Motor neuron (in vitro differentiated cells): ENCODE measurements at regions not wholly inside any gene's neighbourhood (a gene's known extent, or its start where the extent isn't known, plus 50 kb on each side); places are given as distances from the start of the nearest gene placed in this dataset.
"Not testable (repeated sequence)": the region's sequence is repeated elsewhere in the genome, so short reads cannot be mapped to it uniquely, and the experiment has no call there.

Source experiments
- ATAC-seq, 8 experiments: fragments of 200-7000 bp; cut with Tn5 transposase; replicated peaks in 6 of 8; 2 replicates each; pipeline ENCODE4 v1.8.0; 2021; ENCODE audit warnings: mild to moderate bottlenecking in 8 of 8, moderate library complexity in 8 of 8
- H3K27ac ChIP-seq, 2 donors: fragments of 250-450 bp; sonication (Bioruptor Pico); 2 replicates each; pipeline ENCODE4 v1.9.0; 2021; ENCODE audit warnings: antibody characterized with exemption in 2 of 2, mild to moderate bottlenecking in 2 of 2, moderate library complexity in 1 of 2
- H3K4me1 ChIP-seq, 2 donors: fragments of 250-450 bp; sonication (Bioruptor Pico); replicated peaks in 1 of 2; 2 replicates each; pipeline ENCODE4 v1.6.1; 2021; ENCODE audit warnings: antibody characterized with exemption in 2 of 2, mild to moderate bottlenecking in 2 of 2, moderate library complexity in 1 of 2
- H3K4me3 ChIP-seq, 5 donors: fragments of 250-450 bp; sonication (Bioruptor Pico); 2 replicates each; pipeline ENCODE4 v1.9.0; 2021; ENCODE audit warnings: antibody characterized with exemption in 5 of 5, mild to moderate bottlenecking in 5 of 5, moderate library complexity in 4 of 5
- WGBS, 10 experiments: fragments of 450-650 bp; shearing (Covaris generic); methylation state at CpG; one replicate each; pipeline ENCODE4 v1.0.0; 2022; 5-methylcytosine and 5-hydroxymethylcytosine counted together
- in situ Hi-C, 9 experiments: fragments of 400-800 bp; cut with MboI; loops; one replicate each; pipeline ENCODE4 v1.15.0; 2021; ENCODE audit warnings: low sequenced_read_pairs in 9 of 9, low pct_unique_long_range_greater_than_20kb in 2 of 9; ENCODE audit not compliant: unreplicated experiment in 9 of 9

DNA sequence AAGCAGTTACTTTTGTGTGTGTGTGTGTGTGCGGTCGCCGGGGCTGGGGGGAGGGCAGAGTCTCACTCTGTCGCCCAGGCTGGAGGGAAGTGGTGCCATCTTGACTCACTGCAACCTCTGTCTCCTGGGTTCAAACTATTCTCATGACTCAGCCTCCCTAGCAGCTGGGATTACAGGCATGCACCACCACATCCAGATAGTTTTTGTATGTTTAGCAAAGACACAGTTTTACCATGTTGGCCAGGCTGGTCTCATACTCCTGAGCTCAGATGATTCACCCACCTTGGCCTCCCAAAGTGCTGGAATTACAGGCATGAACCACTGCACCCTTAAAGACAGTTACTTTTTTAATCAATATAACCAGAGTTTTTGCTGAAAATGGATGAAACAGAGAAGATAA lies 207.0 kb downstream of the PTPRC start:
- ATAC-seq: no peak
- no peak overlapping the region for H3K27ac ChIP-seq
- no peak overlapping the region for H3K4me3 ChIP-seq
- H3K4me1 ChIP-seq: no peaks in the 10 kb centered on the region
- WGBS, 10 experiments: 71 to 100% (median 91%) methylated on average over 1 to 4 of the region's 4 CpGs; no CpG with 5 or more reads in 6 of the 10 experiments
- in situ Hi-C loops: no loop called here

GRCh38 chr1:198846556-198846955 lies 207.7 kb downstream of the PTPRC start:
- Histone ChIP-seq H3K27ac (no peak overlapping the region), H3K4me3 (no peak overlapping the region), H3K4me1 (no peaks in the 10 kb centered on the region)
- 33 to 100% (median 87%) methylated on average over 1 to 2 of the region's 2 CpGs; no CpG with 5 or more reads in 1 of the 10 experiments for WGBS, 10 experiments
- ATAC-seq: no peak
- in situ Hi-C loops: no loop called here

GRCh38 chr1:198848206-198848605 lies 209.4 kb downstream of the PTPRC start:
- in situ Hi-C loops: no loop called here
- no peak overlapping the region for H3K27ac ChIP-seq
- H3K4me1 ChIP-seq: no peaks in the 10 kb centered on the region
- 30 to 100% (median 91%) methylated on average over 1 of the region's 1 CpG for WGBS, 10 experiments
- H3K4me3 ChIP-seq: no peak overlapping the region
- ATAC-seq: peak in 2 of 8 experiments; percentile 37 to 91

GRCh38 chr1:198848649-198849048 lies 209.8 kb downstream of the PTPRC start:
- ATAC-seq: peak in 1 of 8 experiments; percentile 56
- no peak overlapping the region for H3K27ac ChIP-seq
- WGBS, 10 experiments: 40 to 100% (median 100%) methylated on average over 1 of the region's 1 CpG; no CpG with 5 or more reads in 1 of the 10 experiments
- H3K4me1 ChIP-seq: no peaks in the 10 kb centered on the region
- H3K4me3 ChIP-seq: no peak overlapping the region
- in situ Hi-C loops: no loop called here

DNA sequence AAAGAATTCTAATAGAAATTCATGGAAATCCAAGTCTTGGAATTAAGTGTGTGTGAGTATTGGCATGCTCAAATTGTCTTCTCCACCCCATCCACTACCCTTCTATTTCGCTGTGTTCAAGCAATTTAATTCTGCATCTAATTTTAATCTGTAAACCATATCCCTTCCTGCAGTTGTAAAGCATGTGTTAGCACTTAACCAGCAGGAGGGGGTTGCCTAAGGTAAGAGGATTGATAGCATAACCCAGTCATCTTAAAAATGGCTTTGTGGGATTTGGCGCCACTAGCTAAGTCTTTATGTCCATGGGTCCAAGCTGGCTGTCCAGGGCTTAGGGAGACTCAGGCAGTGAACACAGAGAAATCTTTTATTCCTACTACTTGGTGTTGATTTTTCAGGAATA lies 210.3 kb downstream of the PTPRC start:
- H3K4me3 ChIP-seq: no peak overlapping the region
- peak in 1 of 8 experiments; percentile 34 for ATAC-seq
- H3K27ac ChIP-seq: no peak overlapping the region
- WGBS, 10 experiments: 40 to 100% (median 90%) methylated on average over 1 to 2 of the region's 2 CpGs; no CpG with 5 or more reads in 4 of the 10 experiments
- in situ Hi-C loops: no loop called here
- no peaks in the 10 kb centered on the region for H3K4me1 ChIP-seq

DNA sequence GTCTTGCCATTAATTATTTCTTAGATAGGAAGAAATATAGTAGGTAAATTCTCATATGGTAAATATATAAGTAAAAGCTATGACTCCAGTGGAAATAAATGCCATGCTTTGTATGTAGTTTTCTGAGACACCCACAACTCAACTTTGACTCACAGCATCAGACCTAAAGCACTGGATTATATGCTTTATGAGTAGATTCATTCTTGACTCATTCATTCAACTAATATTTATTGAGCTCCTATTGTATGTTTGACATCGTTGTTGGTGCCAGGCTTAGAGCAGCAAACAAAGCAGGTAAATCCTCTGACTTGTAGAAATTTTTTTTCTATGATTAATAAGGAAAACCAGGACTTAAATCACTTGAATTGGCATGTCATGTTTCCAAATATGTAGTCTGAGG lies 211.4 kb downstream of the PTPRC start:
- H3K4me1 ChIP-seq: no peaks in the 10 kb centered on the region
- no peak for ATAC-seq
- in situ Hi-C loops: no loop called here
- H3K27ac ChIP-seq: no peak overlapping the region
- 46 to 100% (median 100%) methylated on average over 1 of the region's 1 CpG; no CpG with 5 or more reads in 3 of the 10 experiments for WGBS, 10 experiments
- no peak overlapping the region for H3K4me3 ChIP-seq

DNA sequence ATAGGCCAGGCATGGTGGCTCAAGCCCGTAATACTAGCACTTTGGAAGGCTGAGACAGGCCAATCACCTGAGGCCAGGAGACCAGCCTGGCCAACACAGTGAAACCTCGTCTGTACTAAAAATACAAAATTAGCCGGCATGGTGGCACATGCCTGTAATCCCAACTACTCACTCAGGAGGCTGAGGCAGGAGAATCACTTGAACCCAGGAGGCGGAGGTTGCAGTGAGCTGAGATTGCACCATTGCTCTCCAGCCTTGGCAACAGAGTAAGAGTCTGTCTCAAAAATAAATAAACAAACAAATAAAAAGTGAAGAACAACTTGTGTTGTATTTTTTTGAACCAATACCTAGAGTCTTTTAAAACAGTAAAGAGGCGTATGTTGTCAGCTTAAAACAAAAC lies 212.1 kb downstream of the PTPRC start:
- H3K4me3 ChIP-seq, ATAC-seq, H3K4me1 ChIP-seq, in situ Hi-C loops, H3K27ac ChIP-seq: not testable (repeated sequence)
- 83 to 100% (median 95%) methylated on average over 2 to 5 of the region's 5 CpGs for WGBS, 10 experiments

GRCh38 chr1:198856601-198857000 lies 217.8 kb downstream of the PTPRC start:
- WGBS, 10 experiments: 45 to 100% (median 84%) methylated on average over 2 of the region's 2 CpGs
- no peak for ATAC-seq
- Histone ChIP-seq H3K4me1 (peaks cover 2 to 5% of the 10 kb centered on the region in 2 donors), H3K4me3 (no peak overlapping the region), H3K27ac (no peak overlapping the region)
- in situ Hi-C loops: no loop called here

DNA sequence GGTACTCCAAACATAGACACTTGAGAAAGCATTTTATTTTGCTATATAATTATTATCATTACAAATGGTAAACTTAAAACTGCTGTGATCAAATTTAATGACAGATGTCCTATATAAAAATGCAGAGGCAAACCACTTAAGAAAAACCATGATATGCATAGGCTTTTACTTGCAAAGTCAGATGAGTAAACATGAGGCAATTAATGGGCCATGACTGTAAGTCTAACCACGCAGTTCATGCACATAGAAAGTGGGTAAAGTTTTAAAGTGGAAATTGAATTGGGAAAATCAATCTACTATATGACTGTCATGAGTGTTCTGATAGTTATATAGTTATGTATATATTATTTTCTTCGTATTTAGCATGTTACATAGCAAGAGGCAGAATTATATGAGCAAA lies 219.2 kb downstream of the PTPRC start:
- in situ Hi-C loops: no loop called here
- Histone ChIP-seq H3K27ac (no peak overlapping the region), H3K4me3 (no peak overlapping the region), H3K4me1 (peaks cover 2 to 5% of the 10 kb centered on the region in 2 donors)
- peak in 3 of 8 experiments; percentile 83 to 91 (median 91) for ATAC-seq
- WGBS, 10 experiments: 0 to 94% (median 71%) methylated on average over 1 to 2 of the region's 2 CpGs; no CpG with 5 or more reads in 1 of the 10 experiments

DNA sequence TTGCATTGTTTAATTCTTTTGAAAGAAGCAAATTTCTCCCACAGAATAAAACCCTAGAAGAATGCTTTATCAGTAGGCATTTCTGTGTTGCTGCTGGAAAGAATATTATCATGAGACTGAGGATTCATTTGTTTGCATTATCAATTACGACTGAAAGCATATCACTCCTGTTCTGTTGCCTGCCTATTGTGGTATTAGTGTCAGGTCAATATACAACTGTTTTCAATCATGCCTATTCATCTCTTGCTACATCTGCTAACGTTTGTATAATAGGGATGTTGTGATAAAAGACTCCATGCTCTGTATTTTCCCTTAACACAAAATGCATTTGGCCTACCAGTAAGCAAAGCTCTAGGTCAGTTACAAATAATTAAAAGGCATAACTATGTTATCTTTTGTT lies 221.5 kb downstream of the PTPRC start:
- H3K4me1 ChIP-seq: peaks cover 2 to 5% of the 10 kb centered on the region in 2 donors
- in situ Hi-C loops: no loop called here
- no peak for ATAC-seq
- WGBS, 10 experiments: 0 to 82% (median 54%) methylated on average over 1 to 2 of the region's 2 CpGs; no CpG with 5 or more reads in 2 of the 10 experiments
- no peak overlapping the region for H3K4me3 ChIP-seq
- H3K27ac ChIP-seq: no peak overlapping the region

- H3K4me1 ChIP-seq: peaks cover 2 to 5% of the 10 kb centered on the region in 2 donors
- ATAC-seq: no peak
- H3K27ac ChIP-seq: no peak overlapping the region
- 50 to 100% (median 90%) methylated on average over 1 to 2 of the region's 2 CpGs for whole genome bisulfite sequencing, 10 experiments
- no peak overlapping the region for H3K4me3 ChIP-seq
- in situ Hi-C loops: no loop called here
Measured at GRCh38 chr1:198861636-198862035, 222.8 kb downstream of the PTPRC start.

GRCh38 chr1:198864695-198865094 lies 225.9 kb downstream of the PTPRC start:
- Histone ChIP-seq H3K27ac (no peak overlapping the region), H3K4me3 (no peak overlapping the region), H3K4me1 (peaks cover 2 to 5% of the 10 kb centered on the region in 2 donors)
- ATAC-seq: no peak
- in situ Hi-C loops: no loop called here
- WGBS, 10 experiments: 59 to 100% (median 90%) methylated on average over 2 to 4 of the region's 4 CpGs

GRCh38 chr1:198865319-198865718 lies 226.5 kb downstream of the PTPRC start:
- 66 to 100% (median 92%) methylated on average over 1 to 2 of the region's 2 CpGs for WGBS, 10 experiments

DNA sequence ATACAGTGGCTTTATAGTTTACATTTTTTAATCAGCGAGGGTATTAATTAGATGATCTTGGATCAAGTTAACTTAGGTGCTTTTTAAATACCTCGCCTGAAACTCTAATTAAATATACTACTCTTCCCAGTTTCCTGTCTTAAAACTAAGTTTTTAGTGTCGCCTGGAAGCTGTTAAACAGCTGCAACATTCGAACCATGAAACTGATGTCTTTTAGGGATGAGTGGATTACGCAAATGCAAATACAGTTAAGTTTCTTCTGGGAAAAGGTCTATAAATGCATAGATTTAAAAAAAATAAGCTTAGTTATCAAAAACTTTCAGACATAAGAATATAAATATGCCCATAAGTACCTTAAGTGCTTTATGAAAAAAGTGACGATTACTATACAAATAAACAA lies 228.3 kb downstream of the PTPRC start:
- Histone ChIP-seq H3K27ac (no peak overlapping the region), H3K4me3 (no peak overlapping the region), H3K4me1 (no peaks in the 10 kb centered on the region)
- 76 to 98% (median 93%) methylated on average over 5 to 6 of the region's 6 CpGs for WGBS, 10 experiments
- peak in 1 of 8 experiments; percentile 22 for ATAC-seq
- in situ Hi-C loops: no loop called here

More at GRCh38 chr1:198865319-198865718, 226.5 kb downstream of the PTPRC start:
- ATAC-seq: no peak
- Histone ChIP-seq H3K4me3 (no peak overlapping the region), H3K4me1 (peaks cover 1 to 3% of the 10 kb centered on the region in 2 donors), H3K27ac (no peak overlapping the region)
- in situ Hi-C loops: no loop called here
